GM18511 (cell line): ENCODE measurements at regions not wholly inside any gene's neighbourhood (a gene's known extent, or its start where the extent isn't known, plus 50 kb on each side); places are given as distances from the start of the nearest gene placed in this dataset.

ENCODE experiments used
- ATAC-seq: cut with Tn5 transposase; IDR thresholded peaks from one replicate; pipeline ENCODE4 v1.9.1; 2021; ENCODE audit warnings: mild to moderate bottlenecking, moderate library complexity; ENCODE audit not compliant: unreplicated experiment

GRCh38 chr15:77688693-77689092 is 56.0 kb upstream of the LINGO1 start:
- no peak for ATAC-seq

DNA sequence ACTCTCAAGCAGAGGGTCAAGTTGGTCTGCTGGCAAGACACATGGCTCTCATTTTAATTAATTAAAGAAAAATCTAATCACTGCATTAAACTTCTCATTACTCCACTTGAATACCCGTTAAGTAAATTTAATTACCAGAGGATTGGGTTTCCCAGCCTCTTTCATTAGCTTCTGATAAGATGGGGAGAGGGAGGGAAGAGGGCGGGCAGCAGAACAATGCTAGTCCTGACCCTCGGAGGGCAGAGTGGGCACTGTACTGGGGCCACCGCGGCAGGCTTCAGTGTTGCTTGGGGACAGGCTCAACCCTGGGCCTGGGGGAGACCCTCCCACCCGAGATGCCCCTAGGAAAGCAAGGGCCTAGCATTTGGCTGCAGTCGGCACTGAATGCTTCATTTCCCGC is 55.6 kb upstream of the LINGO1 start:
- ATAC-seq, result no peak

DNA sequence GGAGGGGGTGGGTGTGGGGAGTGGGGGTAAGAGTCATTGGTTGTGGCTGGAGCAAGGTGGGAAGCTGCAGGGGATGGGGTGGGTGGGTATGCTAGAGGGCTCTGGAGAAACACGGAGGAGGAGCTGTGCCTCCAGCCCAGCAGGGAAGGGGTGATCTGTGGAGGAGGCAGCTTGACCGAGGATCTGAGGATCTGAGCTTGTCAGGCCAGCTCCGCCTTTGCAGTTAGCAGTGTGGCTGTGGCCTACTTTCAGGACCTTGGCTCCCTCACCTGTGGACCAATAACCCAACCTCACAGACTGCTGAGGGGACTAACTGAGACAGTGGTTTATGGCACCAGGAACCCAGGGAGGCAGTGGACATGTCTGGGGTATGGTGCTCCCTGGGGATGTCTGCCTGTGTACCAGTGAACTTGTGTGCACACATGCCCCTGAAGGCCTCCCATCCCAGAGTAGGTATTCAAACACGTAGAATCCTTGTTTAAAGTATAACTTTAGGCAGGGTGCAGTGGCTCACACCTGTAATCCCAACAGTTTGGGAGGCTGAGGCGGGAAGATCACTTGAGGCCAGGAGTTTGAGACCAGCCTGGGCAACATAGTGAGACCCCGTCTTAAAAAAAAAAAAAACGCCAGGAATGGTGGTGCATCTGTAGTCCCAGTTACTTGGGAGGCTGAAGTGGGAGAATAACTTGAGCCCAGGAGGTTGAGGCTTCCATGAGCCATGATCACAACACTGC is 52.5 kb upstream of the LINGO1 start:
- ATAC-seq, result no peak

- no peak for ATAC-seq
Measured at GRCh38 chr15:77684341-77685081, 51.8 kb upstream of the LINGO1 start.

GRCh38 chr15:77682564-77682963 is 49.9 kb upstream of the LINGO1 start:
- no peak for ATAC-seq
